Mesodermal cell (in vitro differentiated cells): ENCODE measurements at regions not wholly inside any gene's neighbourhood (a gene's known extent, or its start where the extent isn't known, plus 50 kb on each side); places are given as distances from the start of the nearest gene placed in this dataset.
"Not testable (repeated sequence)": the region's sequence is repeated elsewhere in the genome, so short reads cannot be mapped to it uniquely, and the experiment has no call there.

Source experiments
- H3K27ac ChIP-seq: 2 replicates; pipeline ENCODE4 v1.7.0; 2013; ENCODE audit warnings: mild to moderate bottlenecking, low read depth, low read length, moderate library complexity; ENCODE audit not compliant: severe bottlenecking
- H3K36me3 ChIP-seq: 2 replicates; pipeline ENCODE4 v1.7.1; 2013; ENCODE audit warnings: mild to moderate bottlenecking, low read length, moderate library complexity; ENCODE audit not compliant: control insufficient read depth, insufficient read depth
- H3K4me1 ChIP-seq: one replicate; pipeline ENCODE4 v1.7.1; 2013; ENCODE audit warnings: mild to moderate bottlenecking, low read length; ENCODE audit not compliant: insufficient read depth, control insufficient read depth, poor library complexity, severe bottlenecking
- H3K4me3 ChIP-seq: 2 replicates; pipeline ENCODE4 v1.7.0; 2013; ENCODE audit warnings: low read length, control low read depth, mild to moderate bottlenecking; ENCODE audit not compliant: insufficient read depth, poor library complexity, severe bottlenecking; ENCODE audit errors: extremely low read depth
- H3K9me3 ChIP-seq: 2 replicates; pipeline ENCODE4 v1.7.1; 2013; ENCODE audit warnings: mild to moderate bottlenecking, low read length, moderate library complexity; ENCODE audit not compliant: control insufficient read depth
- WGBS, 2 experiments: methylation state at CpG; one replicate each; pipeline ENCODE4 v1.1.5; 2013; ENCODE audit warnings: missing lambda C conversion rate in 2 of 2; ENCODE audit not compliant: insufficient coverage in 2 of 2; 5-methylcytosine and 5-hydroxymethylcytosine counted together

- H3K9me3 ChIP-seq, H3K4me1 ChIP-seq, H3K36me3 ChIP-seq, H3K27ac ChIP-seq, H3K4me3 ChIP-seq: not testable (repeated sequence)
- 80% methylated on average over 1 of the region's 12 CpGs; no CpG with 5 or more reads in 1 of the 2 experiments for WGBS, 2 experiments
Observed at GRCh38 chr12:9309749-9310148, 101.6 kb upstream of the PZP start.

DNA sequence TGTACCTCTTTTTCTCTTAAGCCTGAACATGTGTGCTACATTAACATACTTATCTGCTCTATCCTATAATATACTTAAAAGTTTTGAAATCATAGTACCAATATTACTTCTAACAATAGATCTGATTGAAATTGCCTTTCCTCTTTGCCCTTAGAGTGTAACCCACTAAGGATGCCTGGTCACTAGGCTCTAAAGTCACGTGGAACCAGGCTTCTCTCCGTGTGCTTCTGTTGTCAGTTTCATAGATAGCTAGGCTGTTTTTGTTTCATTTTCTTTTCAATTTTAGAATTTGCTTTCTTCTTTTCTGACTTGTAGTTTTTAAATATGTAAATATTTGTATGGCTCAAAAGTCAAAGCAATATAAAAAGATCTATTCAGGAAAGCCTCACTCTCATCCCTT is 100.5 kb upstream of the PZP start:
- H3K4me3 ChIP-seq, H3K36me3 ChIP-seq, H3K27ac ChIP-seq, H3K4me1 ChIP-seq, H3K9me3 ChIP-seq: not testable (repeated sequence)
- no CpG with 5 or more reads among the region's 2 CpGs for WGBS, 2 experiments

- H3K36me3 ChIP-seq, H3K4me1 ChIP-seq, H3K4me3 ChIP-seq, H3K9me3 ChIP-seq, H3K27ac ChIP-seq: not testable (repeated sequence)
- WGBS, 2 experiments, result 93% methylated on average over 5 of the region's 10 CpGs; no CpG with 5 or more reads in 1 of the 2 experiments
Observed at GRCh38 chr12:9308163-9308562, 100.0 kb upstream of the PZP start.

DNA sequence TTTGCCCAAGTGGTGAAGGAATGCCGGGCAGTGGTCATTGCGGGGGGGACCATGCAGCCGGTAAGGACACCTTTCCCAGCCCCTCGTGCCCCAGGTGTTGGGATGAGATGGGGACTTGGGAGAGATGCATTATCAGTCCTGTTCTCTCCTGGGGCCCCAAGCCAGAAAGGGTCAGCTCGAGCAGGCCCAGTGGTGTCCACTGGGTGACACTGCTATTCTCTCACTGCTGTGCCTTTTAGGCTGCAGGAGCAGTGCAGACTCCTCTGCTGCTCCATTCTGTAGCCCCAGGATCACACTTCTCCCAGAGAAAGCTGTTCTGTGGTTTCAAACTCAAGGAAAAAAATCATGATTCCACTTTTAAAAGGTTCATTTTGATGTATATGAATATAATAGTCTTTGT is 99.1 kb upstream of the PZP start:
- H3K4me1 ChIP-seq, H3K36me3 ChIP-seq, H3K4me3 ChIP-seq, H3K27ac ChIP-seq, H3K9me3 ChIP-seq: not testable (repeated sequence)
- 85 to 100% methylated on average over 1 to 4 of the region's 5 CpGs for WGBS, 2 experiments

DNA sequence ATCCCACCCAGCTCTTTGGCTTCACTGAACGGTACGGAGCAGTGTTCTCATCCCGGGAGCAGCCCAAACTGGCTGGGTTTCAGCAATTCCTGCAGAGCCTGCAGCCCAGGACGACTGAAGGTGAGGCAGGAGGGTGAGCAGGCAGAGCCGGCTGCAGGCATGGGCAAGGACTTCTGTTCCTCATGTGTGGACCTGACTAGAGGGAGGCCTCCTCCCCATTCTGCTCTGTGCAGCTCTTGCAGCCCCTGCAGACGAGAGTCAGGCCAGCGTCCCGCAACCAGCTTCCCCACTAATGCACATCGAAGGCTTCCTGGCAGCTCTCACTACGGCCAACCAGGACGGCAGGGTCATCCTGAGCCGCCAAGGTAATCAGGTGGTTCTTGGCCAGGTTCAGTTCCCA is 97.8 kb upstream of the PZP start:
- not testable (repeated sequence) for H3K27ac ChIP-seq, H3K9me3 ChIP-seq, H3K4me3 ChIP-seq, H3K36me3 ChIP-seq, H3K4me1 ChIP-seq
- 83 to 100% methylated on average over 1 to 2 of the region's 12 CpGs for WGBS, 2 experiments

GRCh38 chr12:9304540-9304939 is 96.3 kb upstream of the PZP start:
- WGBS, 2 experiments, result 90 to 100% methylated on average over 2 to 6 of the region's 13 CpGs
- not testable (repeated sequence) for H3K4me1 ChIP-seq, H3K4me3 ChIP-seq, H3K27ac ChIP-seq, H3K9me3 ChIP-seq, H3K36me3 ChIP-seq

GRCh38 chr12:9295872-9296271 is 87.7 kb upstream of the PZP start:
- not testable (repeated sequence) for H3K9me3 ChIP-seq, H3K36me3 ChIP-seq, H3K4me1 ChIP-seq, H3K4me3 ChIP-seq, H3K27ac ChIP-seq
- WGBS, 2 experiments, result no CpG with 5 or more reads among the region's 13 CpGs

DNA sequence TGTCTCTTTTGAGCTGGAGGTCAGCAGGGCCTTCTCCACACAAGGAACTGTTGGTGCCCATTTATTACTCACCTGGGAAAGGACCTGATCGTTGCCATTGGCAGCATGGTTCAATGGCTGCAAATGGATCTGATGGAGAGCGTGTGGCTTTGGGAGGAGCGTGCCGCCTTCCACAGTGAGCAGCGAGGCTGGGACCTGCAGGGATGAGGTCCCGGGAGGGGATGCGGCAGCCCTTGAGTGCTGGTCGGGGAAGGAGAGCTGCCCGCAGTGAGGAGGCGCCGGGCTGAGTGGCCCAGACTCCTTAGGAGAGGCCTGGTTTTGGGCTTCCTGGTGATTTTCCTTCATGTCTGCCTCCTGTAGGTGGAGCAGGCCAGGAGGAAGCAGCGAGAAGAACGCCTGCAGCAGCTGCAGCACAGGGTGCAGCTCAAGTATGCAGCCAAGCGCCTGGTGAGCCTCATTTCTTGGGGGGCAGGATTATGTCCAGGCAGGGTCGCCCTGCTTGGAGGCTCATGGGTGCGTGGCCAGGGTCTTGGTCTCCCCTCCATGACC is 86.0 kb upstream of the PZP start:
- H3K36me3 ChIP-seq, H3K27ac ChIP-seq, H3K4me1 ChIP-seq, H3K4me3 ChIP-seq, H3K9me3 ChIP-seq: not testable (repeated sequence)
- 94 to 100% methylated on average over 6 to 11 of the region's 16 CpGs for WGBS, 2 experiments

- H3K4me1 ChIP-seq, H3K36me3 ChIP-seq, H3K9me3 ChIP-seq, H3K27ac ChIP-seq, H3K4me3 ChIP-seq: not testable (repeated sequence)
- WGBS, 2 experiments, result no CpG with 5 or more reads among the region's 3 CpGs
Observed at GRCh38 chr12:9293391-9293790, 85.2 kb upstream of the PZP start.

DNA sequence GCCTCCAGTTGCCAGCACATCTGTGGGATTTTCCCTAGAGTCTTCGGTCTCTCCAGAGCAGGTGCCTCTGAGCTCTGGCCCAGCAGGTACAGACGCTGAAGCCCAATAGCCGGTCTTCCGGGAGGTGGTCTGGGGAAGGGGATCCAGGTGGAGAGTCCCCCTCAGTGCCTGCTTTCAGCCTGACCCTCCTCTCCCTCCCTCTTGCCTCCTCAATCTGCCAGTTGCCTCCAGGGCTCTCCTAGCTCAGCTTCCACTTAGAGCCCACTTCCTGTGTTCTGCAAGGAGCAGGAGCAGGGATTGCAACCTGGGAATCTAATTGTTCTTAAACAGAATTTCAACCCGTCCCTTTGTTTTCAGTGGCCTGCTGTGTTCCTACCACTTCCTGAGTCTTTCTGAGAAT is 81.8 kb upstream of the PZP start:
- not testable (repeated sequence) for H3K4me1 ChIP-seq, H3K27ac ChIP-seq, H3K36me3 ChIP-seq, H3K4me3 ChIP-seq, H3K9me3 ChIP-seq
- no CpG with 5 or more reads among the region's 5 CpGs for WGBS, 2 experiments

GRCh38 chr12:9284724-9285123 is 76.5 kb upstream of the PZP start:
- not testable (repeated sequence) for H3K4me3 ChIP-seq, H3K27ac ChIP-seq, H3K4me1 ChIP-seq, H3K9me3 ChIP-seq, H3K36me3 ChIP-seq
- WGBS, 2 experiments, result no CpG with 5 or more reads among the region's 7 CpGs

DNA sequence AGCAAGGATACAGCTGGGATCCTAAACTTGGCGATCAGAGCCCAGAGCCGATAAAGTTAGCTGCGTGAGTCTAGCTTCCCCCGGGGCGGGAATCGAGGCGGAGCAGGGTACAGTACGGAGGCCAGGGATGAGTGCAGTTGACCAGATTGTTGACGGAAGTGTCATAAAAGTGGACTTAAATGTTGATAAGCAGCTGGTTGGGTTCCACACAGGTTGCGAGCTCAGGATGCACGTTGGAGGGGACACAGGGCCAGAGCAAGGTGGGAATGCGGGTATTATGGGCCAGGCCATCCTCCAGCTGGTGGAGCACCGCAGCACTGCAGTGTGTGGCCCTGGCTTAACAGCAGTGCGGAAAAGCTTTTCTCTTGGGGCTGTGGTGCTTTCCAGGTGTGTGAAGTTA is 76.0 kb upstream of the PZP start:
- H3K36me3 ChIP-seq, H3K27ac ChIP-seq, H3K9me3 ChIP-seq, H3K4me3 ChIP-seq, H3K4me1 ChIP-seq: not testable (repeated sequence)
- no CpG with 5 or more reads among the region's 14 CpGs for WGBS, 2 experiments
